Stimulated activated CD8-positive, alpha-beta memory T cell treated with anti-CD3 and anti-CD28 coated beads, Interleukin-15, amount 100 ng/mL, for 4 hours (primary cell): ENCODE measurements at regions not wholly inside any gene's neighbourhood (a gene's known extent, or its start where the extent isn't known, plus 50 kb on each side); places are given as distances from the start of the nearest gene placed in this dataset.
"Not testable (repeated sequence)": the region's sequence is repeated elsewhere in the genome, so short reads cannot be mapped to it uniquely, and the experiment has no call there.

Experiments used
- DNase-seq, 2 donors: peaks; one replicate each; pipeline ENCODE4 v3.0.0-alpha.2; 2020; ENCODE audit warnings: low read depth in 2 of 2

GRCh38 chr21:6428498-6429092 is 4092.8 kb upstream of the TPTE start:
- DNase-seq = not testable (repeated sequence)

GRCh38 chr21:6429924-6430323 is 4091.5 kb upstream of the TPTE start:
- DNase-seq = not testable (repeated sequence)

GRCh38 chr21:6433149-6433548 is 4088.2 kb upstream of the TPTE start:
- DNase-seq = not testable (repeated sequence)

- not testable (repeated sequence) for DNase-seq
Observed at GRCh38 chr21:6436205-6436604, 4085.2 kb upstream of the TPTE start.

GRCh38 chr21:6436971-6437833 is 4084.2 kb upstream of the TPTE start:
- DNase-seq = not testable (repeated sequence)

- not testable (repeated sequence) for DNase-seq
Observed at GRCh38 chr21:6437834-6438187, 4083.6 kb upstream of the TPTE start.

GRCh38 chr21:6439058-6439457 is 4082.3 kb upstream of the TPTE start:
- DNase-seq = not testable (repeated sequence)

GRCh38 chr21:6454648-6455340 is 4066.6 kb upstream of the TPTE start:
- not testable (repeated sequence) for DNase-seq

GRCh38 chr21:6456011-6456661 is 4065.2 kb upstream of the TPTE start:
- DNase-seq = not testable (repeated sequence)

- not testable (repeated sequence) for DNase-seq
Observed at GRCh38 chr21:6459761-6460160, 4061.6 kb upstream of the TPTE start.

- not testable (repeated sequence) for DNase-seq
Observed at GRCh38 chr21:6461358-6461757, 4060.0 kb upstream of the TPTE start.

- DNase-seq = not testable (repeated sequence)
Observed at GRCh38 chr21:6464419-6464818, 4057.0 kb upstream of the TPTE start.

- not testable (repeated sequence) for DNase-seq
Observed at GRCh38 chr21:6466081-6466698, 4055.2 kb upstream of the TPTE start.

GRCh38 chr21:6466707-6467106 is 4054.7 kb upstream of the TPTE start:
- DNase-seq = not testable (repeated sequence)

- DNase-seq = not testable (repeated sequence)
Observed at GRCh38 chr21:6467189-6467774, 4054.1 kb upstream of the TPTE start.

GRCh38 chr21:6467907-6468306 is 4053.5 kb upstream of the TPTE start:
- DNase-seq = not testable (repeated sequence)

- not testable (repeated sequence) for DNase-seq
Observed at GRCh38 chr21:6468331-6468860, 4053.0 kb upstream of the TPTE start.

GRCh38 chr21:6474250-6474968 is 4047.0 kb upstream of the TPTE start:
- not testable (repeated sequence) for DNase-seq

- DNase-seq = not testable (repeated sequence)
Observed at GRCh38 chr21:6481116-6481515, 4040.3 kb upstream of the TPTE start.

- not testable (repeated sequence) for DNase-seq
Observed at GRCh38 chr21:6482616-6483015, 4038.8 kb upstream of the TPTE start.
